HCT116 (cell line): ENCODE measurements at regions not wholly inside any gene's neighbourhood (a gene's known extent, or its start where the extent isn't known, plus 50 kb on each side); places are given as distances from the start of the nearest gene placed in this dataset.

Experiments
- ATAC-seq: fragments of 200-7000 bp; cut with Tn5 transposase; 2 replicates; pipeline ENCODE4 v1.9.1; 2020; ENCODE audit warnings: mild to moderate bottlenecking, moderate library complexity
- BruUV-seq: library from RNA; stranded (reverse); fragments of 400-500 nt; replicated peaks from 2 replicates; lab custom pipeline; 2021; lab: Mats Ljungman, UMichigan
- CTCF ChIA-PET: fragments of 300-600 bp; sonication (Branson Sonifier 250); formaldehyde crosslinking; loops from one replicate; lab custom pipeline; 2021; ENCODE audit warnings: antibody characterized with exemption; lab: Charles Lee
- POLR2A ChIA-PET: fragments of 300-600, 350-600 bp; sonication (Branson Sonifier 250); formaldehyde crosslinking; loops from one replicate; lab custom pipeline; 2021; ENCODE audit warnings: antibody characterized with exemption; lab: Charles Lee
- RAD21 ChIA-PET, 2 experiments: fragments of 300-600 bp; sonication (Branson Sonifier 250); formaldehyde crosslinking; loops; one replicate each; lab custom pipeline; 2023; ENCODE audit warnings: low total read pairs in 2 of 2; ENCODE audit not compliant: uncharacterized antibody in 2 of 2, unreplicated experiment in 2 of 2, low non-redundant PET in 1 of 2; lab: Charles Lee
- DNase-seq: peaks from one replicate; pipeline ENCODE4 v3.0.0-alpha.2; 2010; ENCODE audit warnings: low read depth, low spot score
- H2AFZ ChIP-seq: fragments of 200-600 bp; shearing (Covaris generic), sonication (generic); 2 replicates; pipeline ENCODE4 v1.6.1; 2017; ENCODE audit warnings: low read depth, mixed run types, mixed read lengths, antibody characterized with exemption, low read length; ENCODE audit not compliant: poor library complexity, severe bottlenecking
- H3K27ac ChIP-seq: 2 replicates; pipeline ENCODE4 v1.5.1; 2012; ENCODE audit warnings: low read depth, low read length
- H3K27me3 ChIP-seq: fragments of 200-600 bp; sonication (generic); 2 replicates; pipeline ENCODE4 v1.6.1; 2016; ENCODE audit warnings: mixed run types, low read length, mixed read lengths; ENCODE audit not compliant: insufficient read depth
- H3K36me3 ChIP-seq, 2 experiments: fragments of 200-500 bp in 1 of 2; fragments of 200-600 bp in 1 of 2; sonication (Bioruptor generic) in 1 of 2; sonication (generic) in 1 of 2; 2 replicates each; pipeline versions ENCODE4 v1.5.1 to v1.6.1; 2014 to 2016; ENCODE audit warnings: low read length in 2 of 2, inconsistent platforms in 1 of 2, mixed read lengths in 1 of 2, mixed run types in 1 of 2; ENCODE audit not compliant: insufficient read depth in 2 of 2, control insufficient read depth in 1 of 2
- H3K4me1 ChIP-seq, 2 experiments: fragments of 200-600 bp in 1 of 2; sonication (generic) in 1 of 2; 2 replicates each; pipeline versions ENCODE4 v1.5.1 to v1.6.1; 2012 to 2017; ENCODE audit warnings: low read length in 2 of 2, inconsistent platforms in 1 of 2, mild to moderate bottlenecking in 1 of 2, mixed read lengths in 1 of 2, mixed run types in 1 of 2, moderate library complexity in 1 of 2; ENCODE audit not compliant: insufficient read depth in 2 of 2, control insufficient read depth in 1 of 2
- H3K4me2 ChIP-seq: fragments of 200-600 bp; sonication (generic); 2 replicates; pipeline ENCODE4 v1.6.1; 2017; ENCODE audit warnings: mixed run types, low read length, mixed read lengths
- H3K4me3 ChIP-seq, 2 experiments: fragments of 200-600 bp in 1 of 2; sonication (generic) in 1 of 2; replicated peaks in 1 of 2; 2 replicates each; pipeline ENCODE4 v1.5.1; 2011 to 2016; ENCODE audit warnings: low read length in 2 of 2, control low read depth in 1 of 2, low read depth in 1 of 2, mild to moderate bottlenecking in 1 of 2, mixed read lengths in 1 of 2, mixed run types in 1 of 2
- H3K79me2 ChIP-seq: fragments of 200-600 bp; sonication (generic); 2 replicates; pipeline ENCODE4 v1.6.1; 2017; ENCODE audit warnings: mild to moderate bottlenecking, mixed run types, low read length, moderate library complexity, mixed read lengths; ENCODE audit not compliant: insufficient read depth
- H3K9ac ChIP-seq: fragments of 200-600 bp; sonication (generic); 2 replicates; pipeline ENCODE4 v1.6.1; 2016; ENCODE audit warnings: low read length, mixed read lengths
- H3K9me2 ChIP-seq: fragments of 200-600 bp; sonication (generic), shearing (Covaris generic); 2 replicates; pipeline ENCODE4 v1.6.1; 2017; ENCODE audit warnings: mixed run types, mild to moderate bottlenecking, moderate library complexity; ENCODE audit not compliant: insufficient read depth
- H3K9me3 ChIP-seq, 2 experiments: fragments of 200-500 bp in 1 of 2; fragments of 200-600 bp in 1 of 2; sonication (Bioruptor generic) in 1 of 2; sonication (generic) in 1 of 2; 2 replicates each; pipeline ENCODE4 v1.6.1; 2014 to 2017; ENCODE audit warnings: low read length in 2 of 2, mixed read lengths in 2 of 2, inconsistent platforms in 1 of 2, low read depth in 1 of 2, mild to moderate bottlenecking in 1 of 2, mixed run types in 1 of 2, moderate library complexity in 1 of 2; ENCODE audit not compliant: control insufficient read depth in 1 of 2, insufficient read depth in 1 of 2
- H4K20me1 ChIP-seq: fragments of 200-600 bp; sonication (generic), shearing (Covaris generic); 2 replicates; pipeline ENCODE4 v1.6.1; 2017; ENCODE audit warnings: mixed run types, mild to moderate bottlenecking, moderate library complexity; ENCODE audit not compliant: insufficient read depth
- CEBPB ChIP-seq: IDR thresholded peaks from 2 replicates; pipeline ENCODE4 v1.6.1; 2012; ENCODE audit warnings: low read depth
- ELF1 ChIP-seq: IDR thresholded peaks from 2 replicates; pipeline ENCODE4 v1.6.1; 2012; ENCODE audit warnings: low read depth, borderline replicate concordance
- FOSL1 ChIP-seq: IDR thresholded peaks from 2 replicates; pipeline ENCODE4 v1.6.1; 2012; ENCODE audit warnings: low read depth
- JUND ChIP-seq: IDR thresholded peaks from 2 replicates; pipeline ENCODE4 v1.6.1; 2012
- POLR2A ChIP-seq: IDR thresholded peaks from 2 replicates; pipeline ENCODE4 v1.7.0; 2011; ENCODE audit warnings: borderline replicate concordance; ENCODE audit not compliant: insufficient read depth, insufficient read length; ENCODE audit errors: extremely low read depth
- SIN3A ChIP-seq: IDR thresholded peaks from 2 replicates; pipeline ENCODE4 v1.6.1; 2012; ENCODE audit warnings: low read depth
- SP1 ChIP-seq: IDR thresholded peaks from 2 replicates; pipeline ENCODE4 v1.6.1; 2012; ENCODE audit warnings: low read depth
- SRF ChIP-seq: IDR thresholded peaks from 2 replicates; pipeline ENCODE4 v1.6.1; 2012; ENCODE audit warnings: low read depth
- TCF7L2 ChIP-seq: IDR thresholded peaks from 2 replicates; pipeline ENCODE4 v1.7.0; 2011; ENCODE audit warnings: borderline replicate concordance, inconsistent platforms; ENCODE audit not compliant: insufficient read depth, insufficient read length; ENCODE audit errors: extremely low read depth
- ZFX ChIP-seq: fragments of 450-650 bp; IDR thresholded peaks from 2 replicates; pipeline ENCODE4 v1.6.1; 2017
- intact Hi-C: fragments of 100-400 bp; cut with micrococcal nuclease; formaldehyde crosslinking; loops from 2 replicates; pipeline ENCODE4 v1.10.0; 2022
- TF ChIP-seq, protein P1 (sequence below): IDR thresholded peaks from 2 replicates; pipeline ENCODE4 v1.6.1; 2011; ENCODE audit warnings: mild to moderate bottlenecking, low read length, moderate library complexity; ENCODE audit not compliant: insufficient replicate concordance; ENCODE audit errors: extremely low read depth
- TF ChIP-seq, protein P2 (sequence below): IDR thresholded peaks from 2 replicates; pipeline ENCODE4 v1.6.1; 2012
- TF ChIP-seq, protein P3 (sequence below): IDR thresholded peaks from 2 replicates; pipeline ENCODE4 v1.6.1; 2012

DNA sequence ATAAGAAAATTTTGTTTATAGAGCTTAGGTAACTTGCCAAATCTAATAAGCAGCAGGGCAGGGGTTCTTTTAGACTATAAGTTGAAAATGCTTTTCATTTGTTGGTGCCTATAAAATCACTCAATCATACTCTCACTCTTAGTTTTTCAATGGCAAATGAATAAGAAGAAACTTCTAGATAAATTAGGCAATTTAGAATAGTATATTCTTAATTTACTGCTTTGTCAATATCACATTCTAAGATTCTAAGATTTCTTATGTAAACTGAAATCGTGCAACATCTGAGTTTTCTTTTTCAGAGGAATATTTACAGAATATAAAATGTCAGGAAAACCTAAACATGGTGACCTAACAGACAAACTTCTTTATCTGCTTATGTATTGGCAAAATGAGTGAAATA, 849.0 kb downstream of the DTWD2 start:
- H3K79me2 ChIP-seq, result no peaks in the 10 kb centered on the region
- no peaks in the 10 kb centered on the region for H3K9me3 ChIP-seq
- H3K9me2 ChIP-seq, result no peaks in the 10 kb centered on the region
- H3K4me3 ChIP-seq, result no peak overlapping the region
- intact Hi-C loops, result no loop called here
- DNase-seq (no peak), ATAC-seq (no peak)
- no peaks in the 10 kb centered on the region for H3K27me3 ChIP-seq
- no peaks in the 10 kb centered on the region for H3K36me3 ChIP-seq
- H3K9ac ChIP-seq, result no peak overlapping the region
- no peak overlapping the region for H3K4me2 ChIP-seq
- TF ChIP-seq SP1, result no peak
- TF ChIP-seq, protein P1, sequence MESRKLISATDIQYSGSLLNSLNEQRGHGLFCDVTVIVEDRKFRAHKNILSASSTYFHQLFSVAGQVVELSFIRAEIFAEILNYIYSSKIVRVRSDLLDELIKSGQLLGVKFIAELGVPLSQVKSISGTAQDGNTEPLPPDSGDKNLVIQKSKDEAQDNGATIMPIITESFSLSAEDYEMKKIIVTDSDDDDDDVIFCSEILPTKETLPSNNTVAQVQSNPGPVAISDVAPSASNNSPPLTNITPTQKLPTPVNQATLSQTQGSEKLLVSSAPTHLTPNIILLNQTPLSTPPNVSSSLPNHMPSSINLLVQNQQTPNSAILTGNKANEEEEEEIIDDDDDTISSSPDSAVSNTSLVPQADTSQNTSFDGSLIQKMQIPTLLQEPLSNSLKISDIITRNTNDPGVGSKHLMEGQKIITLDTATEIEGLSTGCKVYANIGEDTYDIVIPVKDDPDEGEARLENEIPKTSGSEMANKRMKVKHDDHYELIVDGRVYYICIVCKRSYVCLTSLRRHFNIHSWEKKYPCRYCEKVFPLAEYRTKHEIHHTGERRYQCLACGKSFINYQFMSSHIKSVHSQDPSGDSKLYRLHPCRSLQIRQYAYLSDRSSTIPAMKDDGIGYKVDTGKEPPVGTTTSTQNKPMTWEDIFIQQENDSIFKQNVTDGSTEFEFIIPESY, result no peak
- TF ChIP-seq, protein P2, sequence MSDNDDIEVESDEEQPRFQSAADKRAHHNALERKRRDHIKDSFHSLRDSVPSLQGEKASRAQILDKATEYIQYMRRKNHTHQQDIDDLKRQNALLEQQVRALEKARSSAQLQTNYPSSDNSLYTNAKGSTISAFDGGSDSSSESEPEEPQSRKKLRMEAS, result no peak
- TF ChIP-seq JUND, result no peak
- no peak for TF ChIP-seq POLR2A
- no peak for TF ChIP-seq CEBPB
- TF ChIP-seq FOSL1, result no peak
- no peak for TF ChIP-seq TCF7L2
- TF ChIP-seq SIN3A, result no peak
- no peak for TF ChIP-seq ZFX
- TF ChIP-seq, protein P3, sequence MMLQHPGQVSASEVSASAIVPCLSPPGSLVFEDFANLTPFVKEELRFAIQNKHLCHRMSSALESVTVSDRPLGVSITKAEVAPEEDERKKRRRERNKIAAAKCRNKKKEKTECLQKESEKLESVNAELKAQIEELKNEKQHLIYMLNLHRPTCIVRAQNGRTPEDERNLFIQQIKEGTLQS, result no peak
- no peak for TF ChIP-seq SRF
- TF ChIP-seq ELF1, result no peak
- BruUV-seq, result no TSS peak
- POLR2A ChIA-PET, result no interaction called here
- CTCF ChIA-PET, result no interaction called here
- no peaks in the 10 kb centered on the region for H3K4me1 ChIP-seq
- no peak overlapping the region for H2AFZ ChIP-seq
- RAD21 ChIA-PET, result no interaction called here
- no peak overlapping the region for H3K27ac ChIP-seq
- no peaks in the 10 kb centered on the region for H4K20me1 ChIP-seq
